ENCODE measurements at regions not wholly inside any gene's neighbourhood (a gene's known extent, or its start where the extent isn't known, plus 50 kb on each side); places are given as distances from the start of the nearest gene placed in this dataset.

GRCh38 chr3:31404871-31405270 lies 127.9 kb upstream of the STT3B start:
- no peak for FAIRE-seq

- no peak for FAIRE-seq
Measured at GRCh38 chr3:31405515-31405914, 127.2 kb upstream of the STT3B start.

- FAIRE-seq, result no peak
Measured at GRCh38 chr3:31406896-31407295, 125.8 kb upstream of the STT3B start.

- no peak for FAIRE-seq
Measured at GRCh38 chr3:31407665-31408064, 125.1 kb upstream of the STT3B start.

- no peak for FAIRE-seq
Measured at GRCh38 chr3:31408720-31409119, 124.0 kb upstream of the STT3B start.

- FAIRE-seq, result no peak
Measured at GRCh38 chr3:31409389-31409788, 123.3 kb upstream of the STT3B start.

- no peak for FAIRE-seq
Measured at GRCh38 chr3:31409866-31410265, 122.9 kb upstream of the STT3B start.

- FAIRE-seq, result no peak
Measured at GRCh38 chr3:31410411-31410810, 122.3 kb upstream of the STT3B start.

GRCh38 chr3:31412832-31413231 lies 119.9 kb upstream of the STT3B start:
- FAIRE-seq, result no peak

- FAIRE-seq, result no peak
Measured at GRCh38 chr3:31413515-31413914, 119.2 kb upstream of the STT3B start.

- FAIRE-seq, result no peak
Measured at GRCh38 chr3:31416980-31417379, 115.7 kb upstream of the STT3B start.

- FAIRE-seq, result no peak
Measured at GRCh38 chr3:31417486-31417885, 115.2 kb upstream of the STT3B start.

GRCh38 chr3:31420311-31420710 lies 112.4 kb upstream of the STT3B start:
- FAIRE-seq, result no peak

GRCh38 chr3:31421314-31422048 lies 111.2 kb upstream of the STT3B start:
- FAIRE-seq, result no peak

GRCh38 chr3:31422237-31422636 lies 110.5 kb upstream of the STT3B start:
- no peak for FAIRE-seq

GRCh38 chr3:31423482-31423881 lies 109.2 kb upstream of the STT3B start:
- FAIRE-seq, result no peak

GRCh38 chr3:31425401-31425800 lies 107.3 kb upstream of the STT3B start:
- FAIRE-seq, result no peak

- FAIRE-seq, result no peak
Measured at GRCh38 chr3:31427623-31428022, 105.1 kb upstream of the STT3B start.

- no peak for FAIRE-seq
Measured at GRCh38 chr3:31431321-31431720, 101.4 kb upstream of the STT3B start.

- FAIRE-seq, result no peak
Measured at GRCh38 chr3:31432897-31433678, 99.6 kb upstream of the STT3B start.

GRCh38 chr3:31433679-31433992 lies 99.1 kb upstream of the STT3B start:
- no peak for FAIRE-seq

GRCh38 chr3:31434819-31435218 lies 97.9 kb upstream of the STT3B start:
- no peak for FAIRE-seq

GRCh38 chr3:31436830-31437229 lies 95.9 kb upstream of the STT3B start:
- FAIRE-seq, result no peak

GRCh38 chr3:31438742-31439141 lies 94.0 kb upstream of the STT3B start:
- FAIRE-seq, result no peak

Measured in colon (tissue), 2 donors.